HG02763 (cell line): ENCODE measurements at regions not wholly inside any gene's neighbourhood (a gene's known extent, or its start where the extent isn't known, plus 50 kb on each side); places are given as distances from the start of the nearest gene placed in this dataset.
"Not testable (repeated sequence)": the region's sequence is repeated elsewhere in the genome, so short reads cannot be mapped to it uniquely, and the experiment has no call there.

Experiments
- ATAC-seq: cut with Tn5 transposase; IDR thresholded peaks from one replicate; pipeline ENCODE4 v1.9.1; 2021; ENCODE audit warnings: mild to moderate bottlenecking, moderate library complexity; ENCODE audit not compliant: unreplicated experiment

- ATAC-seq: no peak
These were observed 1265.1 kb downstream of the BRINP3 start for GRCh38 chr1:189212606-189213005.

GRCh38 chr1:189216886-189217285, 1260.8 kb downstream of the BRINP3 start:
- ATAC-seq: no peak

GRCh38 chr1:189217646-189218045, 1260.0 kb downstream of the BRINP3 start:
- ATAC-seq: no peak

GRCh38 chr1:189220750-189221149, 1256.9 kb downstream of the BRINP3 start:
- ATAC-seq: no peak

GRCh38 chr1:189225794-189226145, 1251.9 kb downstream of the BRINP3 start:
- not testable (repeated sequence) for ATAC-seq

GRCh38 chr1:189226779-189227178, 1250.9 kb downstream of the BRINP3 start:
- no peak for ATAC-seq

GRCh38 chr1:189237008-189237407, 1240.7 kb downstream of the BRINP3 start:
- no peak for ATAC-seq

- ATAC-seq: no peak
These were observed 1223.9 kb downstream of the BRINP3 start for GRCh38 chr1:189253601-189254350.

- not testable (repeated sequence) for ATAC-seq
These were observed 1216.5 kb downstream of the BRINP3 start for GRCh38 chr1:189261128-189261527.

GRCh38 chr1:189269011-189269410, 1208.7 kb downstream of the BRINP3 start:
- ATAC-seq: no peak

- no peak for ATAC-seq
These were observed 1203.4 kb downstream of the BRINP3 start for GRCh38 chr1:189274267-189274666.

GRCh38 chr1:189275796-189276195, 1201.9 kb downstream of the BRINP3 start:
- ATAC-seq: no peak

- no peak for ATAC-seq
These were observed 1188.3 kb downstream of the BRINP3 start for GRCh38 chr1:189289346-189289745.

- no peak for ATAC-seq
These were observed 1176.4 kb downstream of the BRINP3 start for GRCh38 chr1:189301235-189301634.

- no peak for ATAC-seq
These were observed 1172.4 kb downstream of the BRINP3 start for GRCh38 chr1:189305279-189305678.

GRCh38 chr1:189311915-189312314, 1165.7 kb downstream of the BRINP3 start:
- ATAC-seq: no peak

GRCh38 chr1:189312499-189312898, 1165.2 kb downstream of the BRINP3 start:
- ATAC-seq: no peak

- no peak for ATAC-seq
These were observed 1164.2 kb downstream of the BRINP3 start for GRCh38 chr1:189313488-189313887.

GRCh38 chr1:189315035-189315901, 1162.4 kb downstream of the BRINP3 start:
- ATAC-seq: no peak

GRCh38 chr1:189323091-189323490, 1154.6 kb downstream of the BRINP3 start:
- no peak for ATAC-seq

GRCh38 chr1:189331071-189331470, 1146.6 kb downstream of the BRINP3 start:
- not testable (repeated sequence) for ATAC-seq
